A673 (cell line): ENCODE measurements at regions not wholly inside any gene's neighbourhood (a gene's known extent, or its start where the extent isn't known, plus 50 kb on each side); places are given as distances from the start of the nearest gene placed in this dataset.

Experiments
- EZH2 ChIP-seq: fragments of 200-600 bp; sonication (generic); IDR thresholded peaks from 2 replicates; pipeline ENCODE4 v1.6.1; 2017; ENCODE audit warnings: borderline replicate concordance, low read depth, mild to moderate bottlenecking, mixed read lengths, antibody characterized with exemption, low read length; ENCODE audit not compliant: poor library complexity, severe bottlenecking
- TF ChIP-seq, protein P1 (sequence below): fragments of 300-800, 200-600 bp; sonication (generic); conservative IDR thresholded peaks from 2 replicates; pipeline ENCODE4 v1.5.1; 2017; ENCODE audit warnings: low read depth, mild to moderate bottlenecking, antibody characterized with exemption, low read length, moderate library complexity, mixed read lengths

DNA sequence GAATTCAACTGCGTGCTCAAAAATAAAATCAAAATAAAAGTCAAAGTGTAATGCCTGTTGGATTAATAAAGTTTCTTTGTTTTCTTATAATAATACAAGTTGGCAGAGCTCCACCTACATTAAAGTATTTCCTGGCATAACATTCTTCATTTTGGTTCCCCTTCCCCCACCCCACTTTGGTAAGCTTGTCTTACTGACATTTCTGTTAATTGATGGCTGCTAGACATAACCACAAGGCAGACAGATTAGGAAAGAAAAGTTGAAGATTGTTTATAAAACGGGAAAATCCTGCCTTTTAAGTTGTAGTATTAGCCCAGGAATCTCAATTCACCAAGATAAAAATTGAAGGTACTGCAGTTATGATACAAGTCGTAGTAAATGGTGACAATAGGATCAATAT, 246.5 kb upstream of the RPS6KA3 start:
- no peak for TF ChIP-seq EZH2
- TF ChIP-seq, protein P1, sequence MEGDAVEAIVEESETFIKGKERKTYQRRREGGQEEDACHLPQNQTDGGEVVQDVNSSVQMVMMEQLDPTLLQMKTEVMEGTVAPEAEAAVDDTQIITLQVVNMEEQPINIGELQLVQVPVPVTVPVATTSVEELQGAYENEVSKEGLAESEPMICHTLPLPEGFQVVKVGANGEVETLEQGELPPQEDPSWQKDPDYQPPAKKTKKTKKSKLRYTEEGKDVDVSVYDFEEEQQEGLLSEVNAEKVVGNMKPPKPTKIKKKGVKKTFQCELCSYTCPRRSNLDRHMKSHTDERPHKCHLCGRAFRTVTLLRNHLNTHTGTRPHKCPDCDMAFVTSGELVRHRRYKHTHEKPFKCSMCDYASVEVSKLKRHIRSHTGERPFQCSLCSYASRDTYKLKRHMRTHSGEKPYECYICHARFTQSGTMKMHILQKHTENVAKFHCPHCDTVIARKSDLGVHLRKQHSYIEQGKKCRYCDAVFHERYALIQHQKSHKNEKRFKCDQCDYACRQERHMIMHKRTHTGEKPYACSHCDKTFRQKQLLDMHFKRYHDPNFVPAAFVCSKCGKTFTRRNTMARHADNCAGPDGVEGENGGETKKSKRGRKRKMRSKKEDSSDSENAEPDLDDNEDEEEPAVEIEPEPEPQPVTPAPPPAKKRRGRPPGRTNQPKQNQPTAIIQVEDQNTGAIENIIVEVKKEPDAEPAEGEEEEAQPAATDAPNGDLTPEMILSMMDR, result no peak
